ENCODE measurements at regions not wholly inside any gene's neighbourhood (a gene's known extent, or its start where the extent isn't known, plus 50 kb on each side); places are given as distances from the start of the nearest gene placed in this dataset.

GRCh38 chr4:4618847-4619246 lies 77.0 kb upstream of the STX18 start (continued):
- TF ChIP-seq ZNF311 (tag by site-specific recombination; IDR thresholded peaks at IDR 0.05; ENCODE audit: borderline replicate concordance) (no peak), ZNF555 (tag by site-specific recombination; conservative IDR thresholded peaks at IDR 0.05) (no peak), ZNF18 (tag by site-specific recombination; IDR thresholded peaks at IDR 0.05) (no peak), PRDM6 (tag by site-specific recombination; IDR thresholded peaks at IDR 0.05) (no peak), ZNF521 (tag by site-specific recombination; IDR thresholded peaks at IDR 0.05) (no peak), TSHZ1 (tag by site-specific recombination; IDR thresholded peaks at IDR 0.05; ENCODE audit: borderline replicate concordance) (no peak), ZNF266 (tag by site-specific recombination; IDR thresholded peaks at IDR 0.05; ENCODE audit: low read depth) (no peak), ZSCAN23 (tag by site-specific recombination; IDR thresholded peaks at IDR 0.05) (no peak), ZNF394 (tag by site-specific recombination; IDR thresholded peaks at IDR 0.05; ENCODE audit: borderline replicate concordance) (no peak), GFI1B (tag by site-specific recombination; IDR thresholded peaks at IDR 0.05) (no peak)

GRCh38 chr4:4614925-4615678 lies 73.3 kb upstream of the STX18 start:
- Histone ChIP-seq H3K27ac (ENCODE audit: extremely low read depth, low read depth, low read length) (no peak overlapping the region), H3K9me3 (ENCODE audit: control insufficient read depth, insufficient read depth, low read depth, low read length) (no peaks in the 10 kb centered on the region), H3K4me3 (ENCODE audit: low read depth, low read length) (no peak overlapping the region), H3K4me1 (ENCODE audit: control insufficient read depth, insufficient read depth, low read length) (no peaks in the 10 kb centered on the region), H3K36me3 (ENCODE audit: control insufficient read depth in 2 of 2, insufficient read depth in 1 of 2, low read length in 2 of 2) (no peaks in the 10 kb centered on the region)
- CTCF ChIA-PET: no interaction called here
- POLR2A ChIA-PET: no interaction called here
- TF ChIP-seq PATZ1 (tag by site-specific recombination; IDR thresholded peaks at IDR 0.05): no peak
- TF ChIP-seq ZNF202 (tag by site-specific recombination; IDR thresholded peaks at IDR 0.05; ENCODE audit: borderline replicate concordance): no peak
- TF ChIP-seq ZNF626 (tag by site-specific recombination; IDR thresholded peaks at IDR 0.05): no peak
- no peak for TF ChIP-seq ZNF747 (tag by site-specific recombination; IDR thresholded peaks at IDR 0.05)
- TF ChIP-seq ZNF513 (tag by site-specific recombination; IDR thresholded peaks at IDR 0.05): no peak
- no peak for TF ChIP-seq ZNF704 (tag by site-specific recombination; IDR thresholded peaks at IDR 0.05)
- TF ChIP-seq ZNF341 (tag by site-specific recombination; IDR thresholded peaks at IDR 0.05; ENCODE audit: low read depth): no peak
- TF ChIP-seq WT1 (tag by site-specific recombination; IDR thresholded peaks at IDR 0.05): no peak
- TF ChIP-seq SCRT1 (tag by site-specific recombination; IDR thresholded peaks at IDR 0.05; ENCODE audit: borderline replicate concordance): no peak
- TF ChIP-seq YY1 (tag by site-specific recombination; IDR thresholded peaks at IDR 0.05): no peak
- no peak for TF ChIP-seq ZNF629 (tag by site-specific recombination; IDR thresholded peaks at IDR 0.05)
- no peak for TF ChIP-seq ZNF449 (tag by site-specific recombination; IDR thresholded peaks at IDR 0.05)
- TF ChIP-seq ZNF48 (tag by site-specific recombination; IDR thresholded peaks at IDR 0.05): no peak

Measured in HEK293 (cell line).